GM18868 (cell line): ENCODE measurements at regions not wholly inside any gene's neighbourhood (a gene's known extent, or its start where the extent isn't known, plus 50 kb on each side); places are given as distances from the start of the nearest gene placed in this dataset.

Experiments
- ATAC-seq: cut with Tn5 transposase; IDR thresholded peaks from one replicate; pipeline ENCODE4 v1.9.1; 2021; ENCODE audit warnings: mild to moderate bottlenecking, moderate library complexity; ENCODE audit not compliant: unreplicated experiment

DNA sequence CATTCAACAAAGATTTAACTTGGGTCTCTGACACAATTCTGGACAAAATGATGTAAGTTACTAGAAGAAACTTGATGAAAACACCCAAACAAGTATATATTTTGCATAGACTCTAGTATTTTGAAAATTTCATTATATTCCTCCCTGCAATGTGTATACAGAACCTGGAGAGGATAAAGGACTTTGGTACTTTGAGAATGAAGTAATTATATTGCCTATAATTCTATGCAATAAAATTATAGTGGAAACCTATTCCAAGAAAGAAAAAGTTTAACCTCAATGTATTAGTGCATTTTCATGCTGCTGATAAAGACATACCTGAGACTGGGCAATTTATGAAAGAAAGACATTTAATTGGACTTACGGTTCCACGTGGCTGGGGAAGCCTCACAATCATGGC lies 1146.1 kb downstream of the KCNT2 start:
- no peak for ATAC-seq

DNA sequence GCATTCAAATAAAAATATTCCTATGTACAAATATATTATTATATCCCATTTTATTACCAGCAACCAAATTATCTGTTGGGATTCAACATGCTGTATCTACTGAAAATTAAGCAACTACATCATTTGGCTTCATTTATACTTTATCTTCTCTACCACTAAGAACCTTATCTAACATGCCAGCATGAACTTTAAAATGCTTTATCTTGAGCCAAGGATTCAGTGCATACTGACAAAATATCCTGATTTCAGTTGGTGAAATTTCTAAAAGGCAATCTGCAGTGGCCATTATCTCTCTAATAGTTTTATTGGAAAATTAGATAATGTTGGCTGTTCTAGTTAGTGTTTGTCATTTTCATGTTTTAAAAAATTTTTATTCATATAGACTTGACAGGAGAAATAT lies 1149.9 kb downstream of the KCNT2 start:
- ATAC-seq = no peak

DNA sequence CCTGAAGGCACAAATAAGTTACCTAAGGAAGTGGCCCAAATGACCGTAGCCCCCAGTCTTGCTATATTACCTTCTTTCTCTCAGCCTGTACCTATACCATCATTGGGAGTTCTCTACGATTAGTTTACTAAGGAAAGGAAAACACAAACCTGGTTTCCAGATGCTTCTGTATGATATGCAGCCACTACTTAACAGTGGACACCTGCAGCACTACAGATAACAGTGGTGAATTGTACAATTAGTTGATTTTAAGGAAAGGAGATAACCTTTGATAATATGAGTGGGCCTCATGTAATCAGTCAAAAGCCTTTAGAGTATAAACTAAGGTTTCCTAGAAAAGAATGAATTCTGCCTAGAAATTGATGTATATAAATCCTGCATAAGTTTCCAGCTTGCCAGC lies 1157.4 kb downstream of the KCNT2 start:
- no peak for ATAC-seq

DNA sequence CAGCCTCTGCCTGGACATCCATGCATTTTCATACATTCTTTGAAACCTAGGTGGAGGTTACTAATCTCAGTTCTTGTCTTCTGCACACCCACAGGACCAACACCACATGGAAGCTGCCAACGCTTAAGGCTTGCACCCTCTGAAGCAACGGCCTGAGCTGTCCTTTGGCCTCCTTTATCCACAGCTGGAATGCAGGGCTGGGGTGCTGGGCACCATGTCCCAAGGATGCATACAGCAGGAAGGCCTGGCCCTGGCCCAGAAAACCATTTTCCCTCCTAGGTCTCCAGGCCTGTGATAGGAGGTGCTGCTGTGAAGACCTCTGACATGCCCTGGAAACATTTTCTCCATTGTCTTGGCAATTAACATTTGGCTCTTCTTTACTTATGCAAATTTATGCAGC lies 1168.6 kb downstream of the KCNT2 start:
- ATAC-seq = no peak

DNA sequence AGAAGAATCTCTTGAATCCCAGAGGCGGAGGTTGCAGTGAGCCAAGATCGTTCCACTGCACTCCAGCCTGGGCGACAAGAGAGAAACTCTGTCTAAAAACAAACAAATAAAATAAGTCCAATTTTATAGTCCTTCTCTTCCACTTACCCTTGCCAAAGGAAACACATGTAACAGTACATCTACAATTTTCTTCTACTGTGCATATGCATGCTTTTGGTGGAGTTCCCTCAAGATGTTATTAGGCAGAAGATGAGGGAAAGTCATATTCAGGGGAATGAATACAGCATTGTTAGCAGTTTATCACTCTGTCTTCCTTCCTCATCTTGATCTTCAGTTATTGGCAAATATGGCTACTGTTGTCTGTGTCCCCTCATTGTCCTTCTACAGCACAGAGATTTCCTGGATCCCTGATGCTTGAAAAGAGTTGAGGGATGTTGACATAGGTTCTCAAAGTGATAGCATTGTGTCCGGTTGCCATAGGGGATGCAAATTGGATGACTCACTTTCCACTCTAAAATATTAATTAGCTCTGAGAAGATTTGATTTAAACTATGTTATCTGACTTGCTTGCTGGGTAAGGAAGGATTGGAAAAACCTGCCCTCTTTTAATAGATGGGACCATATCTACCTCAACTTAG lies 1173.6 kb downstream of the KCNT2 start:
- no peak for ATAC-seq

DNA sequence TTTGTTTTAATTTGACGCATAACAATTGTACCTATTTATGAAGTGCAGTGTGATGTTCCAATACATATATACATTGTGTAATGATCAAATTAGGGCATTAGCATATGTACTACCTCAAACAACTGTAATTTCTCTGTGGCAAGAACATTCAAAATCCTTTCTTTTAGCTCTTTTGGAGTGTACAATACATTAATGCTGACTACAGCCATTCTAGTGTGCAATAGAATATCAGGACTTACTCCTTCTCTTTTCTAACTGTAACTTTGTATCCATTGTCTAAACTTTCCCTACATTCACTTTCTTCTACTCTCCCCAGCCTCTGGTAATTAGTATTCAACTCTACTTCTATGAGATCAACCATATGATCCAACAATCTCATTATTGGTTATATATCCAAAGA lies 1177.4 kb downstream of the KCNT2 start:
- ATAC-seq = no peak

DNA sequence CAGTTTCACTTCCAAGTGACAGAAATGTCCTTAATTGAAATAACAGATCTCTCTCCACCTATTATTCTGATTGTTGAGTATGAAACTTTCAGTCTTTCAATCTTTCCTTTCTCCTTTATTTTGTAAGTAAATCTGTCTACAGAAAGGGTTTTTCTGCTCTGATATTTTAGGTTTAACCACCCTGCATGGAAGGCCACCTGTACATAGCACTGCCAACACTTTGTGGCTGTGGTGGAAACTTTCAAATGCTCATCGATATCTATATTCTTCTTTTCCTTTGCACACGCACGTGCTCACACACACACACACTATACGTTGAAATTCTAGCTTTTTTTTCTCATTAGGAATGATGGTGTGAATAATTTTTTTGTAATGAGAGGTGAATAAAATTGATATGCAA lies 1179.3 kb downstream of the KCNT2 start:
- no peak for ATAC-seq

DNA sequence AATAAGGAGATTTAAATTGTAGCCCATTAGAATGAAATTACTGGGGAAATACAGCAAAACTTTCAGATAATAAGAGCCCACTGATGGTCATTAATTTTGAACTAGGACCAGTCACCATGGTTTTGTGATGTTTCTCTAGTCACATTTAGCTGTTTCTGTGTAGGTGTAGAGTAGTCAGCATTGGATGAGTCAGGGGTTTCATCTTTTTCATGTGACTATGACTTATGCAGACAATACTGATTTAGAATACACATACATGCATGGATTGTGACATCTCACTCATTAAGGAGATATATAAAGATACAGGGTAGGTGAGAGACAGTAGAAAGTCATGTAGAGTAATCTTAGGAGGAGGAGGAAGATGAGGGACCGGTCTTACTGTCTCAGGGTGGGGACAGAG lies 1192.7 kb downstream of the KCNT2 start:
- no peak for ATAC-seq

DNA sequence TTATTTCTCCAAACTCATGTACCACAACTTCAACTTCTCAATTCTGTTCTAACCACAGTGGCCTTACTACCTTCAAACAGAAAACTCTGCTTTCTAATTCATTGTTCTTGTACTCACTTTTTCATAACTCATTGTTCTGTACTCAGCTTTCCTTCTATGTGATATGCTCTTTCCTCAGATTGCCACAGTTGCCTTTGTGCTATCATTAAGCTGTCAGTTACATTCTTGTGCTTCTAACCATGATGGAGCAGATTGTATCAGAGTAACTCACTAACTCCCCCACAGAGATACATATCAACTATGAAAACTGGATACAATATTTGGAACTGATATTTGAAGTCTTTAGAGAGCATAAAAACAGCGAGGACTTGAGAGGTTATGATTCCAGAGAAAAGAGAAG lies 1213.7 kb downstream of the KCNT2 start:
- ATAC-seq = no peak

DNA sequence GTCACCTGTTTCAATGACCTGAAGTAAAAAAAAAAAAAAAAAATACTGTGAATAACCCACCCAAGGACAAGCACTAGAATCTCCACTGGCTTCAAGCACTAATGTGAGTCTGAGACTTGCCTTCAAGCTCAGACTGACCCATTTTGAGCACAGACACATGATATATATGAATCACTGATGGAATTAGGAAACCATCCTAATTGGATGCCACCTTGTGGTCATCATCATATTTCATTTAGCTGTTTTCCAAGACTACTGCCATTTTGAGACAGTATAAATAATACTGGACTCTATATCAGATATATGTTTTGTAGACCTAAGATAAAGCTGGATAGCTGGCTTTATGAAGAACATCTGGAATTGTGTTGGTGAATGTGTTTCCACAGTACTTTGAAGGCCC lies 1232.0 kb downstream of the KCNT2 start:
- no peak for ATAC-seq

DNA sequence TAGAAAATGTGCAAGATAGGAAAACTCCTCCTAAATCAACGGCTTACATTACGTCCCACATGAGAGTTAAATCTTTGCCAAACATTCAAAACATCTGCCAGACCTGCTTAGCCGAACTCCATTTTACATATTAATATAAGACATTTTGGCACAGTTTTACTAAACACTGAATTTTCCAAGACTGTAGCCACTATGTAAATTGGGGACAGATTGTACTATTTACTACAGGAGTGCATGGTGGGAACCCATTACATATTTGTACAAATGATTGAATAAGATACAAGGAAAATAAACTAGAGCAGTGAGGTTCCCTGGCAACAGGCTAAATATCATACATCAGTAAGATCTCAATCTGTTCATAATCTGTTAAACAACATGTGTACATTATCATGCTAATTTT lies 1234.4 kb downstream of the KCNT2 start:
- no peak for ATAC-seq

DNA sequence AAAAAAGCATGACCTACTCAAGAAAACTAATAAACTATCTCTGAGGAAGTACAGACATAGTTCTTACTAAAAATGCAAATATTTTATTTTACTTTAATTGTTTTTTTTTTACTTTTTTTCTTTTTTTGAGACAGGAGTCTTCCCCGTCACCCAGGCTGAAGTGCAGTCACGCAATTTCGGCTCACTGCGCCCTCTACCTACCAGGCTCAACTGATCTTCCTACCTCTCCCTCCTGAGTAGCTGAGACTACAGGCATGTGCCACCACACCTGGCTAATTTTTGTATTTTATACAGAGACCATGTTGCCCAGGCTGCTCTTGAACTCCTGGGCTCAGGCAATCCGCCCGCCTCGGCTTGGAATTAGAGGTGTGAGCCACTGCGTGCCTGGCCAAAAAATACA lies 1263.1 kb downstream of the KCNT2 start:
- peak; percentile 74 for ATAC-seq

DNA sequence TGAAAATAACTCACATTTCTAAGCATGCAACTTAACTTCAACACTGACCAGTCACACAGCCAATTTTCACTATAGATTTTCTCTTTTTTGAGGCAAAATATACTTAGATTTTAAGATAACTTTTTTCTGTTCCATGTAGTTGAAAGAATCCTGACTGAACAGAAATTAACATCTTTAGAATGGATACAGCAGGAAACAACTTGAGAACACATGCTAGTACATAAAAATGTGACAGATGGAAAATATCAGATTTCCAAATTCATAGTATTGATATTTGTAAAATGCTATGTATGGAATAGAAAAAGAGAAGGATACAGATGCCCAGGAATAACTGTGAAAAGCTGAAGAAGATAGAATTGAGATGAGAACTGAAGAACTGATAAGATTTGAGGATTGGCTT lies 1270.6 kb downstream of the KCNT2 start:
- ATAC-seq = no peak

DNA sequence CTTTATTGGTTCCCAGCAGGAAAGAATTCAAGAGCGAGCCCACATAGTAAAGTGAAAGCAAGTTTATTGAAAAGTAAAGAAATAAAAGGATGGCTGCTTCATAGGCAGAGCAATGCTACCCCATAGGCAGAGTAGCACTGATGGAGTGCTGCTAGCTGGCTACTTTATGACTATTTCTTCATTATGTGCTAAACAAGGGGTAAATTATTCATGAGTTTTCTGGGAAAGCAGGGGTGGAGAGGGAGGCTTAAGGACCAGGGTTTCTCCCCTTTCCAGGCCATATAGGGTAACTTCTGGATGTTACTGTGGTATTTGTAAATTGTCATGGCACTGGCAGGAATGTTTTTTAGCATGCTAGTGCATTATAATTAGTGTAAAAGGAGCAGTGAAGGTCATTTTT lies 1271.4 kb downstream of the KCNT2 start:
- ATAC-seq = no peak

DNA sequence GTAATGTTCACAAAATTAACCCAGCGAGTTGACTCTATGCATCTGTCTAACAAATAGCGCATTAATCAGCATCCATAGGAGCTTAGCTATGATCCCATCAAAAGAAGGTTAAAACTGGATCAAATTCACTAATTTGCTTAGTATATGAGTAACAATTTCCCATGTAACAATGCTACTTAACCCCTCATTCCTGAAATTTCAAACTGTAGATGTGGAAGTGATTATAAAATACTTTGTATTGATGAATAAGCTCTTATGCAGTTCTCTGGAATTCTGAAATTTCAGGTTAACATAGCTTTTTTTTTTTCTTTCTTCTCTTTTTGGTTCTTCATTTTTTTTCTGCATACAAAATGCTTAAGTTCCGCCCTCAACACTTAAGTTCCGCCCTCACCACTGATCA lies 1272.7 kb downstream of the KCNT2 start:
- no peak for ATAC-seq

DNA sequence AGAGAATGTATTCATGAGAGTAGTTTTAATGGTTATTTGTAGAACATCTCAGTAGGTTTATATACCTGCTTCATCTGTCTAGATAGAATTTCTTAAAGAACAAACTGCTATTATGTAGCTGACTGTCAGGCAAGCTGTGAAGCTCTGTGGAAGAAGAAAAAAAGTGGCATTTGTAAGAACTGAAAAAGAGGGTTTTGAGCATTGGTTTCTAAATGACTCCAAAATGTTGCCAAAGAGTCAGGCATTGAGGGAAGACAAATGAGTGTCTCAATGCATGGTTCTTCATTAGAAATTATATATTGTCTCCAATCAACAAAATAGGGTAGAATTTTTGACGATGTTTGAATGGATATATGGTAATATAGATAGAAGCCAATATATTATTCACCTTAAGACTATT lies 1276.1 kb downstream of the KCNT2 start:
- ATAC-seq = peak; percentile 49

DNA sequence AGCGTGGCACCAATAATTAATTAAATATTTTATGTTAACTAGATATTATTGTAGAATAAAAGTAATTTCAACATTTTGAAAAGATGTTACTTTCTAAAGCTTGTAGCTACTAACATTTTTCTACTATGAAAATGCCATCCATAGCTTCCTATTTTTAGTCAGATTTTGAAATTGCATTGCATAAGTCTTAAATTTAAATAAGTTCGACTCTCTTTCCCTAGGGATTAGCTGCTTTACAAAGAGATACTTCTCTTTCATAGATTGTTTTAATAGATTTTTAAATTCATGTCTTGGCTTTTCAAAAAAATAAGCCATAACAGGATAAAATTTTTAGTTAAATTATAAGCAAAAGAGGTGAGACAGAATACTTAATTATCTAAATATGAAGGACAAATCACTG lies 1279.6 kb downstream of the KCNT2 start:
- no peak for ATAC-seq

DNA sequence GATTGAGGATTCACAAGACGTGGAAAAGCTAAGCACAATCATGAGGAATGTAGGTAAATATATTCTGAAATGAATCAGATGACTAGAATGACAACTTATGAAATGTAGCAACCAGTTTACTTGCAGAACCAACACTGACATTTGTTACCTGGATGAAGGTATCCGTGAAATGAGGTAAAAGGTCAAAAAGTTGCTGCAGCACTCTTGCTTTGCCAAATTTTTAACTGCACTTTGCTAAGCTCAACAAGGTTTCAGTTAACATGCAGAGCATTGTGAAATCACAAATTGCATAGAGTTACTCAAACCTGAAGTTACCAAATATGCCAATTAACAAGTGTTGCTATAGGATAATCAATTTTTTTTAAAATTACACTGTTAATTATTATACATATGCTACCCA lies 1280.1 kb downstream of the KCNT2 start:
- ATAC-seq = no peak

DNA sequence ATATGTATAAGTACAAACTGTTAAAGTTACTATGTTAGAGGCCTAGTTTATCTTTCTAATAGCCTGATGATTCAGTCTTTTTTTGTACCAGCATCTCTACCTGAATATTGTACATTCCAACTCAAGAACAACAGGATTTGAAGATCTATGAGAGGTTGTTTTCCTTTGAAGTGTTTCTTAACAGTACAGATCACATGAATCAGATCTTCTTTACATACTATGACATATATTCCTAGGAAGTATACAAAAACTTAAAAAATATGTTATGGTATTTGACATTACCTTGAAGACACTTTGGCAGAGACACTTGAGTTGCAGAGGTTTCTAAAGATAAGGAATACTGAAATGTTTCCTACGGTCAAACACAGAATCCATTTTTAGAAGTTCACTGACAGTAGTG lies 1280.9 kb downstream of the KCNT2 start:
- no peak for ATAC-seq

DNA sequence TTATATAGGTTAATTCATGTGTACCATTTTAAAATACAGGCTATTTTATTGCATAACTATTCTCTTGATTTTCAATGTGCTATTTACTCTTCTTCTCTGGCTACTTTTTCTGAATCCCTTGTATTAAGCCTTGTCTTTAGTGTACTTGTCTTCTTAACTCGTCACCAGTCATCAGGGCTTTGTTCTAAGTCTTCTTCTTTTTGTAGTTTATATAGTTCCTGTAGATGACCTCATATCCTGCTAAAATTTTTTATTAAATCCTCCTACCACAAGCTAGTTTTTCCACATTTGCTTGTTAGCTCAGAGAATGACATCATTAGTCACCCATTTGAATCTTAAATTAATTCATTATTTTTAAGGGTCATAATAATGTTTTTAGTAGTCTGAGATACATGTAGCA lies 1281.9 kb downstream of the KCNT2 start:
- ATAC-seq = no peak

DNA sequence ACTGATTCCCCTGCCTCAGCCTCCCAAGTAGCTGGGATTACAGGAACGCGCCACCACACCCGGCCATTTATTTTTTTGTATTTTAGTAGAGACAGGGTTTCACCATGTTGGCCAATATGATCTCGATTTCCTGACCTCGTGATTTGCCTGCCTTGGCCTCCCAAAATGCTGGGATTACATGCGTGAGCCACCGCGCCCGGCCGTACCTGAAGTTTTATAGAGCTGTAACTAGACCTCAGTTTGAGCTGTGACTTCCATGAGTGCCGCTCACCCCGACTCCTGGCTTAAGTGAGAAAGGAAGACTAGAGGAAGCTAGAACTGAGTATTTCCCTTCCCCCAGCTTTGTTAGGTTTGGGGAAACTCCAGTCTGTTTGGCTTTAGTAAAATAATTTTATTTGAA lies 1283.1 kb downstream of the KCNT2 start:
- ATAC-seq = no peak

DNA sequence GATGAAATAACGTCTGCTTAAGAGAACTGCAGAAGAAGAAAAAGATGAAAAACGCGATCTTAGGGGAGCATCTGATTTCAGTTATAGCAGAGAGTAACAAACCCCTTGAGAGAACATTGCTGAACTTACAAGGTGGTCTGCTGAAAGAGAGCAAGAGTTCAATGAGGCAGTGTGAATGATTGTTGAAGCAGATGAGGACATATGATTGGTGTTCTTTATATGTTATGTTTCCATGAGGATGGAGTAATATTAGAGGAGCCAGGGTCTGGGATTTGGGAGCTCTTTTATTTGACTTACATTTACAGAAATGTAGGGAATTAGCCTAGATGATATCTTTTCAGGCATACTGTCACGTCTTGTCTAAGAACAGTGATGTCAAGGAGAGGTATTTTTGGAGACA lies 1302.0 kb downstream of the KCNT2 start:
- no peak for ATAC-seq

DNA sequence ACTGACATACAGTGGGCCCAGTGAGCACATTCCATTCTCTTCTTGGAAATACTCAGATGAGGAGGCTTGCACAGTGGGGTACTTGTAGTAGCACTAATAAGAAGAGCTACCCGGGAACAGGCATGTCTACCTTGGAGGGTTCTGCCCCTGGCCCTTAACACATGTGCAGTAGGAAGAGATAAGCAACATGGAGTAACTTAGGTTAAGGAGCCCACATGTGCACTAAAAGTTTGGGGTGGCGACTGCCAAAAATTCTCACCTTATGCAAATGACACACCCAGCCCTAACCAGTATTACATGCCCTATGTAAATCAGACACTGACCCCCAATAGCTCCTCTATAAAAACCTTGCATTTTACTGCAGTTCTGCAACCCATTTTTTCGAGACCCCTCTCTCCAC lies 1313.3 kb downstream of the KCNT2 start:
- ATAC-seq = no peak

DNA sequence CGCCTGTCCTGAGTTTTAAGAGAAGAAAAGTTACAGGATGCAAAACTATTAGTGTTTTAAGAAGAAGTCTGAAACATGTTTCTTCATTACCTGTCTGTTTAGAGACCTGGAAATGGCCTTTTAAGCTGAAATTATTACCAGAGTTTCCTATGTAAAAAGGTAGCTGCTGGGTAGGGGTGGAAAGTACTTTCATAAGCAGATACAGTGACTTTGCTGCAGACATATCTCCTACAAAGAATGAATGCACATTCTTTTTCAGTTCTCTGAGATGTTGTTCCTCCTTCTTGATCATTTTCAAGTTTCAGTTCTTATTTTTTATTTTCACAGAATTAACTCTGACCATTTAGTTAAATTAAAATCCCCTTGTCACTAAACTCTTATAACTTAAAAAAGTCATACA lies 1329.6 kb downstream of the KCNT2 start:
- peak; percentile 63 for ATAC-seq
